Mucosa of stomach (tissue), 1 donor: ENCODE measurements at regions not wholly inside any gene's neighbourhood (a gene's known extent, or its start where the extent isn't known, plus 50 kb on each side); places are given as distances from the start of the nearest gene placed in this dataset.

ENCODE experiments used
- H3K27me3 ChIP-seq: one replicate; pipeline ENCODE4 v1.7.0; 2013; ENCODE audit warnings: mild to moderate bottlenecking, low read length; ENCODE audit not compliant: control insufficient read depth, insufficient read depth
- H3K36me3 ChIP-seq: one replicate; pipeline ENCODE4 v1.7.0; 2013; ENCODE audit warnings: low read length; ENCODE audit not compliant: control insufficient read depth, insufficient read depth
- H3K4me1 ChIP-seq: one replicate; pipeline ENCODE4 v1.7.0; 2013; ENCODE audit warnings: mild to moderate bottlenecking, low read length; ENCODE audit not compliant: control insufficient read depth, insufficient read depth
- H3K4me3 ChIP-seq: one replicate; pipeline ENCODE4 v1.7.0; 2013; ENCODE audit warnings: low read length
- H3K9ac ChIP-seq: one replicate; pipeline ENCODE4 v1.7.0; 2013; ENCODE audit warnings: mild to moderate bottlenecking, low read length, moderate library complexity
- H3K9me3 ChIP-seq: one replicate; pipeline ENCODE4 v1.7.0; 2013; ENCODE audit warnings: mild to moderate bottlenecking, low read length, moderate library complexity; ENCODE audit not compliant: control insufficient read depth
- donor health status: Pancreatic carcinoma.

- H3K4me3 ChIP-seq = no peak overlapping the region
- peaks cover 3% of the 10 kb centered on the region for H3K27me3 ChIP-seq
- no peak overlapping the region for H3K9ac ChIP-seq
- no peaks in the 10 kb centered on the region for H3K9me3 ChIP-seq
- H3K4me1 ChIP-seq = no peaks in the 10 kb centered on the region
- no peaks in the 10 kb centered on the region for H3K36me3 ChIP-seq
These were observed 58.5 kb downstream of the DLL1 start for GRCh38 chr6:170232186-170233002.

- H3K36me3 ChIP-seq = no peaks in the 10 kb centered on the region
- H3K27me3 ChIP-seq = peaks cover 3% of the 10 kb centered on the region
- no peaks in the 10 kb centered on the region for H3K9me3 ChIP-seq
- no peaks in the 10 kb centered on the region for H3K4me1 ChIP-seq
- H3K9ac ChIP-seq = no peak overlapping the region
- no peak overlapping the region for H3K4me3 ChIP-seq
These were observed 59.3 kb downstream of the DLL1 start for GRCh38 chr6:170231293-170232185.

- Histone ChIP-seq H3K27me3 (peaks cover 3% of the 10 kb centered on the region), H3K9ac (no peak overlapping the region)
These were observed 60.2 kb downstream of the DLL1 start for GRCh38 chr6:170230520-170231292.

GRCh38 chr6:170229851-170230519 is 60.9 kb downstream of the DLL1 start:
- Histone ChIP-seq H3K4me3 (no peak overlapping the region), H3K27me3 (peaks cover 11% of the 10 kb centered on the region), H3K36me3 (no peaks in the 10 kb centered on the region), H3K9ac (no peak overlapping the region), H3K4me1 (peaks cover 4% of the 10 kb centered on the region), H3K9me3 (no peaks in the 10 kb centered on the region)

More at GRCh38 chr6:170230520-170231292, 60.2 kb downstream of the DLL1 start:
- H3K4me3 ChIP-seq = no peak overlapping the region
- no peaks in the 10 kb centered on the region for H3K4me1 ChIP-seq
- H3K36me3 ChIP-seq = no peaks in the 10 kb centered on the region
- H3K9me3 ChIP-seq = no peaks in the 10 kb centered on the region

GRCh38 chr6:170229396-170229795 is 61.5 kb downstream of the DLL1 start:
- Histone ChIP-seq H3K4me3 (no peak overlapping the region), H3K9ac (no peak overlapping the region), H3K27me3 (peaks cover 11% of the 10 kb centered on the region), H3K9me3 (no peaks in the 10 kb centered on the region), H3K4me1 (peaks cover 10% of the 10 kb centered on the region), H3K36me3 (no peaks in the 10 kb centered on the region)

GRCh38 chr6:170228946-170229310 is 62.0 kb downstream of the DLL1 start:
- H3K9ac ChIP-seq = no peak overlapping the region
- H3K27me3 ChIP-seq = peaks cover 11% of the 10 kb centered on the region
- H3K4me1 ChIP-seq = peaks cover 11% of the 10 kb centered on the region
- no peaks in the 10 kb centered on the region for H3K36me3 ChIP-seq
- no peaks in the 10 kb centered on the region for H3K9me3 ChIP-seq
- H3K4me3 ChIP-seq = no peak overlapping the region

- Histone ChIP-seq H3K9me3 (no peaks in the 10 kb centered on the region), H3K27me3 (peaks cover 7% of the 10 kb centered on the region), H3K4me1 (peaks cover 12% of the 10 kb centered on the region), H3K36me3 (no peaks in the 10 kb centered on the region), H3K9ac (no peak overlapping the region), H3K4me3 (no peak overlapping the region)
These were observed 62.6 kb downstream of the DLL1 start for GRCh38 chr6:170227996-170228945.

- no peak overlapping the region for H3K4me3 ChIP-seq
- no peaks in the 10 kb centered on the region for H3K36me3 ChIP-seq
- peaks cover 15% of the 10 kb centered on the region for H3K4me1 ChIP-seq
- no peaks in the 10 kb centered on the region for H3K9me3 ChIP-seq
- H3K9ac ChIP-seq = no peak overlapping the region
- H3K27me3 ChIP-seq = peaks cover 7% of the 10 kb centered on the region
These were observed 63.3 kb downstream of the DLL1 start for GRCh38 chr6:170227521-170227983.

- Histone ChIP-seq H3K4me1 (peaks cover 15% of the 10 kb centered on the region), H3K4me3 (no peak overlapping the region), H3K9me3 (no peaks in the 10 kb centered on the region), H3K27me3 (peaks cover 7% of the 10 kb centered on the region), H3K9ac (no peak overlapping the region), H3K36me3 (no peaks in the 10 kb centered on the region)
These were observed 64.2 kb downstream of the DLL1 start for GRCh38 chr6:170226647-170227046.

GRCh38 chr6:170225852-170226417 is 64.9 kb downstream of the DLL1 start:
- H3K27me3 ChIP-seq = peaks cover 7% of the 10 kb centered on the region
- no peak overlapping the region for H3K4me3 ChIP-seq
- H3K9me3 ChIP-seq = no peaks in the 10 kb centered on the region
- H3K4me1 ChIP-seq = peaks cover 15% of the 10 kb centered on the region
- no peak overlapping the region for H3K9ac ChIP-seq
- no peaks in the 10 kb centered on the region for H3K36me3 ChIP-seq
